WTC11 (cell line): ENCODE measurements at regions not wholly inside any gene's neighbourhood (a gene's known extent, or its start where the extent isn't known, plus 50 kb on each side); places are given as distances from the start of the nearest gene placed in this dataset.

Experiments used
- ATAC-seq: fragments of 200-7000 bp; cut with Tn5 transposase; 2 replicates; pipeline ENCODE4 v1.10.0; 2021; ENCODE audit warnings: mild to moderate bottlenecking, moderate library complexity
- CTCF ChIA-PET: fragments of 300-600 bp; sonication (Branson Sonifier 250); formaldehyde crosslinking; loops from one replicate; lab custom pipeline; 2021; ENCODE audit warnings: antibody characterized with exemption; lab: Charles Lee
- POLR2A ChIA-PET: fragments of 350-600 bp; sonication (Branson Sonifier 250); formaldehyde crosslinking; loops from one replicate; lab custom pipeline; 2021; ENCODE audit warnings: antibody characterized with exemption; lab: Charles Lee
- DNase-seq: peaks from one replicate; pipeline ENCODE4 v3.0.0; 2021; ENCODE audit warnings: low spot score
- H3K27ac Mint-ChIP-seq: 2 replicates; pipeline ENCODE4 v1.8.0; 2021; ENCODE audit warnings: mixed read lengths
- H3K27me3 Mint-ChIP-seq: 2 replicates; pipeline ENCODE4 v1.8.0; 2021; ENCODE audit warnings: low read depth, mild to moderate bottlenecking, moderate library complexity, mixed read lengths
- H3K36me3 Mint-ChIP-seq: 2 replicates; pipeline ENCODE4 v1.8.0; 2021; ENCODE audit warnings: mixed read lengths
- H3K4me1 Mint-ChIP-seq: 2 replicates; pipeline ENCODE4 v1.8.0; 2022; ENCODE audit warnings: mixed read lengths
- H3K4me3 Mint-ChIP-seq: 2 replicates; pipeline ENCODE4 v1.8.0; 2021; ENCODE audit warnings: mild to moderate bottlenecking, moderate library complexity, mixed read lengths
- H3K9me3 Mint-ChIP-seq: 2 replicates; pipeline ENCODE4 v1.8.0; 2021; ENCODE audit warnings: mixed read lengths
- AFF4 ChIP-seq: sonication (generic); formaldehyde crosslinking; IDR thresholded peaks from 2 replicates; pipeline ENCODE4 v1.8.1; 2023; ENCODE audit warnings: mild to moderate bottlenecking, missing genetic modification reagents, borderline replicate concordance
- ATF1 ChIP-seq: sonication (generic); formaldehyde crosslinking; IDR thresholded peaks from 2 replicates; pipeline ENCODE4 v1.8.1; 2023; ENCODE audit warnings: mild to moderate bottlenecking, moderate library complexity, missing genetic modification reagents
- CREM ChIP-seq: sonication (generic); formaldehyde crosslinking; IDR thresholded peaks from 2 replicates; pipeline ENCODE4 v1.8.1; 2022; ENCODE audit warnings: mild to moderate bottlenecking, missing genetic modification reagents, moderate library complexity
- CTCF ChIP-seq: fragments of 200-600 bp; IDR thresholded peaks from 2 replicates; pipeline ENCODE4 v1.8.0; 2022; ENCODE audit warnings: antibody characterized with exemption
- E2F4 ChIP-seq: sonication (generic); formaldehyde crosslinking; IDR thresholded peaks from 2 replicates; pipeline ENCODE4 v1.8.1; 2022; ENCODE audit warnings: low read depth, mild to moderate bottlenecking, moderate library complexity, missing genetic modification reagents, borderline replicate concordance
- FOXJ3 ChIP-seq: sonication (generic); formaldehyde crosslinking; IDR thresholded peaks from 2 replicates; pipeline ENCODE4 v1.9.0; 2021; ENCODE audit warnings: missing genetic modification reagents, mild to moderate bottlenecking, borderline replicate concordance
- HMGA2 ChIP-seq: fragments of 250-450 bp; sonication (Bioruptor Pico); IDR thresholded peaks from 2 replicates; pipeline ENCODE4 v1.4.0; 2021; ENCODE audit warnings: mild to moderate bottlenecking, moderate library complexity
- IRF2 ChIP-seq: sonication (generic); formaldehyde crosslinking; IDR thresholded peaks from 2 replicates; pipeline ENCODE4 v1.8.0; 2022; ENCODE audit warnings: low read depth, missing genetic modification reagents, borderline replicate concordance
- JUN ChIP-seq: sonication (generic); formaldehyde crosslinking; IDR thresholded peaks from 2 replicates; pipeline ENCODE4 v1.8.0; 2023; ENCODE audit warnings: mild to moderate bottlenecking, missing genetic modification reagents
- NFATC4 ChIP-seq: fragments of 250-450 bp; sonication (Bioruptor Pico); IDR thresholded peaks from 2 replicates; pipeline ENCODE4 v1.9.0; 2021; ENCODE audit warnings: mild to moderate bottlenecking
- RELA ChIP-seq: sonication (generic); formaldehyde crosslinking; IDR thresholded peaks from 2 replicates; pipeline ENCODE4 v1.8.1; 2022; ENCODE audit warnings: missing genetic modification reagents, mild to moderate bottlenecking, borderline replicate concordance
- ZMAT4 ChIP-seq: fragments of 250-450 bp; sonication (Bioruptor Pico); IDR thresholded peaks from 2 replicates; pipeline ENCODE4 v1.9.0; 2021; ENCODE audit warnings: mild to moderate bottlenecking
- ZNF121 ChIP-seq: sonication (generic); formaldehyde crosslinking; IDR thresholded peaks from 2 replicates; pipeline ENCODE4 v1.8.0; 2023; ENCODE audit warnings: missing genetic modification reagents
- ZNF219 ChIP-seq: sonication (generic); formaldehyde crosslinking; IDR thresholded peaks from 2 replicates; pipeline ENCODE4 v1.8.0; 2023; ENCODE audit warnings: missing genetic modification reagents, mild to moderate bottlenecking, borderline replicate concordance
- ZNF232 ChIP-seq: sonication (generic); formaldehyde crosslinking; IDR thresholded peaks from 2 replicates; pipeline ENCODE4 v1.8.0; 2022; ENCODE audit warnings: mild to moderate bottlenecking, missing genetic modification reagents
- ZNF317 ChIP-seq: sonication (generic); formaldehyde crosslinking; IDR thresholded peaks from 2 replicates; pipeline ENCODE4 v1.8.1; 2023; ENCODE audit warnings: low read depth, mild to moderate bottlenecking, moderate library complexity, missing genetic modification reagents, borderline replicate concordance
- ZNF671 ChIP-seq: fragments of 250-450 bp; sonication (Bioruptor Pico); IDR thresholded peaks from 2 replicates; pipeline ENCODE4 v1.8.0; 2021; ENCODE audit warnings: mild to moderate bottlenecking
- TF ChIP-seq, protein P1 (sequence below): sonication (generic); formaldehyde crosslinking; IDR thresholded peaks from 2 replicates; pipeline ENCODE4 v1.8.1; 2023; ENCODE audit warnings: mild to moderate bottlenecking, missing genetic modification reagents

DNA sequence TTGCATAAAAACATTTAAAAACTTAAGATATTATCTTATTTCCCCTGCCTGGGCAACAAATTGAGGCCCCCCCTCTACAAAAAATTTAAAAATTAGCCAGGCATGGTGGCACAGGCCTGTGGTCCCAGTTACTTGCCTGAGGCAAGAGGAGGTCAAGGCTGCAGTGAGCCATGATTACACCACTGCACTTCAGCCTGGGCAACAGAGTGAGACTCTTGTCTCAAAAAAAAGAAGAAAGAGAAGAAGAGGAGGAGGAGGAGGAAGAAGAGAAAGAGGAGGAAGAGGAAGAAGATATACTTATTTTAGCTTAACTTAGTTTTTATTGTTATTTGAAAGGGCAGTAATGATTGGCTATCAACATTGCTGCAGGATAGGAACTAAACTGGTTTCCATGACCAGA lies 73.8 kb upstream of the IPO9 start:
- H3K27me3 Mint-ChIP-seq: no peaks in the 10 kb centered on the region
- TF ChIP-seq ZNF121 (CRISPR knock-in tag) (0 out of 2 replicates have a peak, but pooled peaks have one; percentile 8), CTCF (no peak)
- ChIA-PET POLR2A (no interaction called here), CTCF (interaction anchor here (0.7 to 1.5 kb wide), 2 partner anchors 46 to 1112 kb away, joined by 3 to 4 read pairs; no protein-coding TSS in a partner anchor)
- DNase-seq: no peak
- no peaks in the 10 kb centered on the region for H3K36me3 Mint-ChIP-seq
- H3K4me1 Mint-ChIP-seq: peaks cover 52% of the 10 kb centered on the region
- H3K4me3 Mint-ChIP-seq: no peak overlapping the region
- H3K9me3 Mint-ChIP-seq: no peaks in the 10 kb centered on the region
- no peak for ATAC-seq
- no peak overlapping the region for H3K27ac Mint-ChIP-seq

GRCh38 chr1:201756406-201756805 lies 72.6 kb upstream of the IPO9 start:
- DNase-seq: no peak
- no peak for TF ChIP-seq FOXJ3 (CRISPR knock-in tag)
- TF ChIP-seq ZNF232 (CRISPR knock-in tag): no peak
- no peak for TF ChIP-seq CREM (CRISPR knock-in tag)
- TF ChIP-seq IRF2: no peak
- no peak for TF ChIP-seq ATF1 (CRISPR knock-in tag)
- TF ChIP-seq JUN (CRISPR knock-in tag): no peak
- no peak for TF ChIP-seq ZNF671 (CRISPR knock-in tag)
- no peak for TF ChIP-seq AFF4 (CRISPR knock-in tag)
- no peak for TF ChIP-seq ZNF219 (CRISPR knock-in tag)
- no peak for TF ChIP-seq RELA (CRISPR knock-in tag)
- no peak for TF ChIP-seq ZNF317 (CRISPR knock-in tag)
- no peak for TF ChIP-seq E2F4 (CRISPR knock-in tag)
- TF ChIP-seq, protein P1, sequence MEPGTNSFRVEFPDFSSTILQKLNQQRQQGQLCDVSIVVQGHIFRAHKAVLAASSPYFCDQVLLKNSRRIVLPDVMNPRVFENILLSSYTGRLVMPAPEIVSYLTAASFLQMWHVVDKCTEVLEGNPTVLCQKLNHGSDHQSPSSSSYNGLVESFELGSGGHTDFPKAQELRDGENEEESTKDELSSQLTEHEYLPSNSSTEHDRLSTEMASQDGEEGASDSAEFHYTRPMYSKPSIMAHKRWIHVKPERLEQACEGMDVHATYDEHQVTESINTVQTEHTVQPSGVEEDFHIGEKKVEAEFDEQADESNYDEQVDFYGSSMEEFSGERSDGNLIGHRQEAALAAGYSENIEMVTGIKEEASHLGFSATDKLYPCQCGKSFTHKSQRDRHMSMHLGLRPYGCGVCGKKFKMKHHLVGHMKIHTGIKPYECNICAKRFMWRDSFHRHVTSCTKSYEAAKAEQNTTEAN (CRISPR knock-in tag): no peak
- TF ChIP-seq HMGA2 (CRISPR knock-in tag): no peak
- no peak for TF ChIP-seq NFATC4 (CRISPR knock-in tag)
- no peak for TF ChIP-seq ZMAT4
- TF ChIP-seq, all 79 proteins: peak for 0
- Mint-ChIP-seq H3K4me3 (no peak overlapping the region), H3K27ac (no peak overlapping the region), H3K4me1 (peaks cover 52% of the 10 kb centered on the region), H3K9me3 (no peaks in the 10 kb centered on the region), H3K27me3 (no peaks in the 10 kb centered on the region), H3K36me3 (no peaks in the 10 kb centered on the region)
- CTCF ChIA-PET: no interaction called here
- POLR2A ChIA-PET: no interaction called here
- ATAC-seq: no peak
